HCT116 (cell line): ENCODE measurements at regions not wholly inside any gene's neighbourhood (a gene's known extent, or its start where the extent isn't known, plus 50 kb on each side); places are given as distances from the start of the nearest gene placed in this dataset.

Experiments used
- CTCF ChIP-seq, 3 experiments: fragments of 200-600 bp in 1 of 3; sonication (generic) in 1 of 3; IDR thresholded peaks in 2 of 3; conservative IDR thresholded peaks in 1 of 3; 2 replicates each; pipeline ENCODE4 v1.5.1; 2012 to 2017; ENCODE audit warnings: low read depth in 2 of 3, low read length in 2 of 3, antibody characterized with exemption in 1 of 3, borderline replicate concordance in 1 of 3, control low read depth in 1 of 3, mild to moderate bottlenecking in 1 of 3, mixed read lengths in 1 of 3, mixed run types in 1 of 3, moderate library complexity in 1 of 3; ENCODE audit not compliant: insufficient read depth in 1 of 3
- EGR1 ChIP-seq: IDR thresholded peaks from 2 replicates; pipeline ENCODE4 v1.6.1; 2012; ENCODE audit warnings: low read depth
- FOSL1 ChIP-seq: IDR thresholded peaks from 2 replicates; pipeline ENCODE4 v1.6.1; 2012; ENCODE audit warnings: low read depth
- POLR2A ChIP-seq: IDR thresholded peaks from 2 replicates; pipeline ENCODE4 v1.7.0; 2011; ENCODE audit warnings: borderline replicate concordance; ENCODE audit not compliant: insufficient read depth, insufficient read length; ENCODE audit errors: extremely low read depth
- POLR2AphosphoS5 ChIP-seq: IDR thresholded peaks from 2 replicates; pipeline ENCODE4 v1.6.1; 2011; ENCODE audit warnings: mild to moderate bottlenecking, low read depth, low read length, moderate library complexity
- SIN3A ChIP-seq: IDR thresholded peaks from 2 replicates; pipeline ENCODE4 v1.6.1; 2012; ENCODE audit warnings: low read depth

- TF ChIP-seq CTCF (IDR thresholded peaks at IDR 0.05 in 2 of 3, conservative IDR thresholded peaks at IDR 0.05 in 1 of 3; ENCODE audit: borderline replicate concordance in 1 of 3, insufficient read depth in 1 of 3, low read depth in 2 of 3, low read length in 2 of 3) (no peak), SIN3A (no peak), POLR2AphosphoS5 (no peak), FOSL1 (no peak), POLR2A (no peak), EGR1 (no peak)
Measured at GRCh38 chr14:103196716-103197115, 73.5 kb downstream of the TNFAIP2 start.
